Prostate gland (tissue), 2 donors: ENCODE measurements at regions not wholly inside any gene's neighbourhood (a gene's known extent, or its start where the extent isn't known, plus 50 kb on each side); places are given as distances from the start of the nearest gene placed in this dataset.

Source experiments
- CTCF ChIP-seq, 4 experiments: fragments of 200-600 bp in 2 of 4; fragments of 450-650 bp in 2 of 4; sonication (generic) in 2 of 4; IDR thresholded peaks; 1 replicate in 3 of 4; 2 replicates in 1 of 4; pipeline ENCODE4 v1.5.1; 2016 to 2019; ENCODE audit warnings: antibody characterized with exemption in 4 of 4, mild to moderate bottlenecking in 2 of 4, moderate library complexity in 2 of 4
- POLR2AphosphoS5 ChIP-seq: sonication (generic); formaldehyde crosslinking; IDR thresholded peaks from one replicate; pipeline ENCODE4 v1.6.1; 2017; ENCODE audit warnings: antibody characterized with exemption

GRCh38 chr3:66101901-66102300 lies 63.2 kb upstream of the MAGI1 start:
- TF ChIP-seq CTCF (IDR thresholded peaks at IDR 0.05) = no peak
- no peak for TF ChIP-seq POLR2AphosphoS5
